HCT116 (cell line): ENCODE measurements at regions not wholly inside any gene's neighbourhood (a gene's known extent, or its start where the extent isn't known, plus 50 kb on each side); places are given as distances from the start of the nearest gene placed in this dataset.
"Not testable (repeated sequence)": the region's sequence is repeated elsewhere in the genome, so short reads cannot be mapped to it uniquely, and the experiment has no call there.

Source experiments
- EZH2phosphoT487 ChIP-seq: fragments of 200-600 bp; IDR thresholded peaks from 2 replicates; pipeline ENCODE4 v1.6.1; 2018; ENCODE audit warnings: antibody characterized with exemption, borderline replicate concordance
- POLR2A ChIP-seq: IDR thresholded peaks from 2 replicates; pipeline ENCODE4 v1.7.0; 2011; ENCODE audit warnings: borderline replicate concordance; ENCODE audit not compliant: insufficient read depth, insufficient read length; ENCODE audit errors: extremely low read depth
- SP1 ChIP-seq: IDR thresholded peaks from 2 replicates; pipeline ENCODE4 v1.6.1; 2012; ENCODE audit warnings: low read depth
- SRF ChIP-seq: IDR thresholded peaks from 2 replicates; pipeline ENCODE4 v1.6.1; 2012; ENCODE audit warnings: low read depth
- TF ChIP-seq, protein P1 (sequence below), 3 experiments: fragments of 200-600 bp in 1 of 3; sonication (generic) in 1 of 3; IDR thresholded peaks in 2 of 3; conservative IDR thresholded peaks in 1 of 3; 2 replicates each; pipeline ENCODE4 v1.5.1; 2012 to 2017; ENCODE audit warnings: low read depth in 2 of 3, low read length in 2 of 3, antibody characterized with exemption in 1 of 3, borderline replicate concordance in 1 of 3, control low read depth in 1 of 3, mild to moderate bottlenecking in 1 of 3, mixed read lengths in 1 of 3, mixed run types in 1 of 3, moderate library complexity in 1 of 3; ENCODE audit not compliant: insufficient read depth in 1 of 3
- TF ChIP-seq, protein P2 (sequence below): IDR thresholded peaks from 2 replicates; pipeline ENCODE4 v1.6.1; 2012
- TF ChIP-seq, protein P3 (sequence below): IDR thresholded peaks from 2 replicates; pipeline ENCODE4 v1.6.1; 2012; ENCODE audit warnings: low read depth

DNA sequence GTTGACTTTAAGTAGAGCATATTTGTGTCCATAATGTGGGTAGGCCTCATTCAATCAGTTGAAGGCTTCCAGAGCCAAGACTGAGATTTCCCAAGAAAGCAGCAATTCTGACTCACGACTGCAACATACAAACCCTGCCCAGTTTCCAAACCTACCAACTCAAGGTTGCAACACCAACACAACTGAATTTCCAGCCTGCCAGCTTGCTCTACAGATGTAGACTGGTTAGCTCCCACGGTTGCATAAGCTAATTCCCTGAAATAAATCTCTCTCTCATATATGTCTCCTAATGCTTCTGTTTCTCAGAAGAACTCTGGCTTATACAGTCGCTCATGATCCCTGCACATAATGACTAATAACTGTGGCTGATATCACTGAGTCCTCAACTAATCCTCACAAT lies 113.6 kb downstream of the OR4C45 start:
- TF ChIP-seq, protein P1, sequence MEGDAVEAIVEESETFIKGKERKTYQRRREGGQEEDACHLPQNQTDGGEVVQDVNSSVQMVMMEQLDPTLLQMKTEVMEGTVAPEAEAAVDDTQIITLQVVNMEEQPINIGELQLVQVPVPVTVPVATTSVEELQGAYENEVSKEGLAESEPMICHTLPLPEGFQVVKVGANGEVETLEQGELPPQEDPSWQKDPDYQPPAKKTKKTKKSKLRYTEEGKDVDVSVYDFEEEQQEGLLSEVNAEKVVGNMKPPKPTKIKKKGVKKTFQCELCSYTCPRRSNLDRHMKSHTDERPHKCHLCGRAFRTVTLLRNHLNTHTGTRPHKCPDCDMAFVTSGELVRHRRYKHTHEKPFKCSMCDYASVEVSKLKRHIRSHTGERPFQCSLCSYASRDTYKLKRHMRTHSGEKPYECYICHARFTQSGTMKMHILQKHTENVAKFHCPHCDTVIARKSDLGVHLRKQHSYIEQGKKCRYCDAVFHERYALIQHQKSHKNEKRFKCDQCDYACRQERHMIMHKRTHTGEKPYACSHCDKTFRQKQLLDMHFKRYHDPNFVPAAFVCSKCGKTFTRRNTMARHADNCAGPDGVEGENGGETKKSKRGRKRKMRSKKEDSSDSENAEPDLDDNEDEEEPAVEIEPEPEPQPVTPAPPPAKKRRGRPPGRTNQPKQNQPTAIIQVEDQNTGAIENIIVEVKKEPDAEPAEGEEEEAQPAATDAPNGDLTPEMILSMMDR (IDR thresholded peaks at IDR 0.05 in 2 of 3, conservative IDR thresholded peaks at IDR 0.05 in 1 of 3; ENCODE audit: borderline replicate concordance in 1 of 3, insufficient read depth in 1 of 3, low read depth in 2 of 3, low read length in 2 of 3): not testable (repeated sequence)
- TF ChIP-seq, protein P2, sequence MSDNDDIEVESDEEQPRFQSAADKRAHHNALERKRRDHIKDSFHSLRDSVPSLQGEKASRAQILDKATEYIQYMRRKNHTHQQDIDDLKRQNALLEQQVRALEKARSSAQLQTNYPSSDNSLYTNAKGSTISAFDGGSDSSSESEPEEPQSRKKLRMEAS: not testable (repeated sequence)
- not testable (repeated sequence) for TF ChIP-seq SP1, EZH2phosphoT487, SRF, POLR2A
- TF ChIP-seq, protein P3, sequence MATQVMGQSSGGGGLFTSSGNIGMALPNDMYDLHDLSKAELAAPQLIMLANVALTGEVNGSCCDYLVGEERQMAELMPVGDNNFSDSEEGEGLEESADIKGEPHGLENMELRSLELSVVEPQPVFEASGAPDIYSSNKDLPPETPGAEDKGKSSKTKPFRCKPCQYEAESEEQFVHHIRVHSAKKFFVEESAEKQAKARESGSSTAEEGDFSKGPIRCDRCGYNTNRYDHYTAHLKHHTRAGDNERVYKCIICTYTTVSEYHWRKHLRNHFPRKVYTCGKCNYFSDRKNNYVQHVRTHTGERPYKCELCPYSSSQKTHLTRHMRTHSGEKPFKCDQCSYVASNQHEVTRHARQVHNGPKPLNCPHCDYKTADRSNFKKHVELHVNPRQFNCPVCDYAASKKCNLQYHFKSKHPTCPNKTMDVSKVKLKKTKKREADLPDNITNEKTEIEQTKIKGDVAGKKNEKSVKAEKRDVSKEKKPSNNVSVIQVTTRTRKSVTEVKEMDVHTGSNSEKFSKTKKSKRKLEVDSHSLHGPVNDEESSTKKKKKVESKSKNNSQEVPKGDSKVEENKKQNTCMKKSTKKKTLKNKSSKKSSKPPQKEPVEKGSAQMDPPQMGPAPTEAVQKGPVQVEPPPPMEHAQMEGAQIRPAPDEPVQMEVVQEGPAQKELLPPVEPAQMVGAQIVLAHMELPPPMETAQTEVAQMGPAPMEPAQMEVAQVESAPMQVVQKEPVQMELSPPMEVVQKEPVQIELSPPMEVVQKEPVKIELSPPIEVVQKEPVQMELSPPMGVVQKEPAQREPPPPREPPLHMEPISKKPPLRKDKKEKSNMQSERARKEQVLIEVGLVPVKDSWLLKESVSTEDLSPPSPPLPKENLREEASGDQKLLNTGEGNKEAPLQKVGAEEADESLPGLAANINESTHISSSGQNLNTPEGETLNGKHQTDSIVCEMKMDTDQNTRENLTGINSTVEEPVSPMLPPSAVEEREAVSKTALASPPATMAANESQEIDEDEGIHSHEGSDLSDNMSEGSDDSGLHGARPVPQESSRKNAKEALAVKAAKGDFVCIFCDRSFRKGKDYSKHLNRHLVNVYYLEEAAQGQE: not testable (repeated sequence)
